GM21786 (cell line): ENCODE measurements at regions not wholly inside any gene's neighbourhood (a gene's known extent, or its start where the extent isn't known, plus 50 kb on each side); places are given as distances from the start of the nearest gene placed in this dataset.

Experiments used
- ATAC-seq: cut with Tn5 transposase; IDR thresholded peaks from one replicate; pipeline ENCODE4 v1.9.1; 2021; ENCODE audit not compliant: unreplicated experiment

DNA sequence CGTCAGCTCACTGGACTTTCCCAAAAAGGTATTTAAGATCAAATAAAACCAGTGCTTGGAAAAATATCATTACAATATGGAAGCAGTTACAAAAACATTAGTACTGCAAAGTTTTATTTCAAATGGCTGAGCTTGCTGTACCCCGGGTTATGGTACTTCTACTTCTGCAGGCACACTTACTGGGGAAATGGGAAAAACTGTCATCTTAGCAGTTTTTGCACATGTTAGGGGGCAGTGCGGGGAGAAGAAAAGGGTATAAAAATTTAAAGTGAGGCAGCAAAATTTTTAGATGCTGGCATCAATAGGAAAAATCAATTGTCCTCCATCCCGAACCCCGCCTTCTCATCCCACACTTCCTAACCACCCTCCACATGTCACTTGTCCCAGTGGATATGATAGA lies 133.4 kb downstream of the ATG4C start:
- ATAC-seq, result no peak

DNA sequence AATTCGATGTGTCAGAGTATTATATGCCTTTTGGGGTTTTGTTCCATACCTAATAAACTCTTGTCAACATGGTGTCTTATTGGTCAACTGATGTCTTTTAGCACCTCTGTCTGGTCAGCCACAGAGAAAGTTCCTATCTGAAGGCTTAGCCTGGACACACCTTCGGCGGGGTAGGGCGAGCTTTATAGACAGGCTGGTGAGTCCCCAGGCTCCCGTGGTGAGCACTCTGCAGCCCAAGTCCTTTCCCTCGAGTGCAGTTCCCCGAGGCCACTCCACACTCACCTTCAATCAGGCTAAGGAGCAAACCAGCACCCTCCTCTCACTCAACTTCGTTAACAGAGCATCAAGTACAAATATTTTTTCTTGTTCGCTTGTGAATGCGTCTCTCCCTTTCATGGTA lies 133.9 kb downstream of the ATG4C start:
- no peak for ATAC-seq

DNA sequence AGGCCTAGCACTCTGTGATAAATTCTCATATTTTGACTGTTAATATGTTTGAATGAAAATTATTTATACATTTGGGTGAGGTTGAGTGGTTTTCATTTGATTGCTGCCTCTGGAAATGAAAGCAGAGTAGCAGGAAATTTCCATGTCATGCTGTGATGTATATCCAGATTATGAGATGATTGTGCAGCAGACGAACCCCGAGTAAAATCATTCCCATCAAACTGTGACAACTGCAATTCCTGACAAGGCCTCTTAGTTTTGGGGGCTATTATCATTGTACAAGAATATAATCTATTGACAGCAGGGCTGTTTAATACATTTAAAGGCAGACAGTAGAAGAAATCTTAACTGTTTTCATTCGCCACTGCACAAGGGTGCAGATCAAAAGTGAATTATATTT lies 134.8 kb downstream of the ATG4C start:
- ATAC-seq, result no peak

DNA sequence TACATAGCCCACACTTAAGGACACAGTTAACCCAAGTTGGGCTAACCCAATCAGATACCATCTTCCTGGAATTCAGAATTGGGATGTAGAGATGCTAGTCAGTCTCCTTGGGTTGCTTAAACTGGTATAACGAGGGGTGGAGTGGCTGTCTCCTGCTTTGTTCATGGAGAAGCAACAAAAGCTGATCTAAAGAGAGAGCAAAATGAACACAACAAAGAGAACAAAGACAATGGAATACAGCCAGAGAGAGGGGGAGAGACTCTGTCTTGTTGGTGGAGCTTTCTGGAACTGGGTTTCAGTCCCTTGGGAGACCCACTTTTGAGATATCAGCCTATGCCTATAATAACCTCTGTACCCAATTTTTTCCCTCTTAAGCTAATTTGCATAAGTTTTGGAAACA lies 138.1 kb downstream of the ATG4C start:
- ATAC-seq, result no peak

DNA sequence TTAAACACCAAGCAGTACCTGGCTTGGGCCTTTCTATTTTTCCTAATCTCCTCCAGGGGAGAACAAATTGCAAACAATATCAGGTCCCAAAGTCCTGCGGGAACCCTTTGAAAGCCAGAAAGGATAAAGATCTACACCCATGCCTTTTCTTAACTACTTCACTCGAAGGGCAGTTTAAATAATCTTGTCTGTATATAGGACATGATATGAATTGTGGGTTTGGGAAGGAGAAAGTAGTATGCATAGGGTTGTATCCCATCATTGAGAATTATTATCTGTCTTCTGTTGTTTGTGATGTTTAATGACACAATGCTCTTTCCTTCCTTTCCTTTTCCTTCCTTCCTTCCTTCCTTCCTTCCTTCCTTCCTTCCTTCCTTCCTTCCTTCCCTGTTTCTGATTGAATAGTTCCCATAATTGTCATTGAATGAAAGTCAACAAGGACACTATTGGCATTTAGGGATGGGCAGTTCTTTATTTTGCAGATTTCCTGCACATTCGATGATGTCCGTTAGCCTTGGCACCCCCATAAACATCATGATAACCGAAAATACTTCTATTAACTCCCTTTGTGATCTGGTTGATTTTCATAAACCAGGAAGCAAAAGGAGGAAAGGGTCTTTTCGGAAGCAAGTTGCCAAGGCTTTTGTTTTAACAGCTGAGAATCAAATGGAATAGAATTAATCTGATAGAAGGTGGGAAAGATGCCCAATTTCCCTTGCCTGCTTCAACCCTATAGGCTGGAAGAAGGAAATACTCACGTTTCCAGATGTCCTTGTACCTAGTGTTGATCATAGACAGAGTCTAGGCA lies 141.3 kb downstream of the ATG4C start:
- no peak for ATAC-seq

DNA sequence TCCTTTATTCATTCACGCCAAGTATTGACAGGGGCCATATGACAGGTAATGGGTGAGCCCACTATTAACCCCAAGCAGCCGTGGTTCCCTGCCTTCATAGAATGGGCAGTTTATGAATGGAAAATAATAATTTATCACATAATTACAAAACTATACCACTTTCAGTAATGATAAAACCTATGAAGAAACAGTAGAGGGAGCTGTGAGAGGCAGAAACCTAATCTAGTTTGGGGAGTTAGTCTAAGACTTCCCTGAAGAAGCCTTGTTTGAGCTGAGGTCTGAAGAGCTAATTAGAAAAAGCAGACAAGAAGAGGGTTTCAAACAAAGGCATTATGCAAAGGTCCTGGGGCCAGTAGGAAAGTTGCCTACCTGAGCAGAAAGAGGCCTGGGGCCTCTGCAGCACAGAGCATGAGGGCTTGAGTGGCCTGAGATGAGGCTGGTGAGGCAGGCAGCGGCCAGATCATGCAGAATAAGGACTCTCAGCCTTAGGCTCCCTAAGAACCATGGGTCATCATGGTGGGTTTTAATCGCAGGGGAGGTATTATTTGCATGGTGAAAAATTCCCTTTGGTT lies 142.8 kb downstream of the ATG4C start:
- ATAC-seq, result no peak

DNA sequence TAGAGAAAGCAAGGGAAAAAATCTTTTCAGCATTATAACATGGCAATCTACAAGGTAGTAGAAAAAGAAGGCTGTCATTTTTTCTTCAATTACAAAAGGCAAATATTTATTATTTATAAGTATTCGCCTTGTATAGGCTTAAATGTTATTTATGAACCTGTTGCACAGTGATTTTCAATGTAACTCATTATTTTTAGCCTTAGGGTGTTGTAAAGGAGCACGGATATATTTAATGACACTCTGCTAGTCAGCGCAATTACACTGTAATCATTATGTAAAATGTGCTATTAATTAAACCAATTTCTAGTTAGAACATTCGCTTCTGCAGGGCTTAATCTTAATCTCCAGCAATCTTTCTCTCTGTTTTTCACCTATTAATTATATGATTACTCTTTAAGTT lies 145.0 kb downstream of the ATG4C start:
- no peak for ATAC-seq

DNA sequence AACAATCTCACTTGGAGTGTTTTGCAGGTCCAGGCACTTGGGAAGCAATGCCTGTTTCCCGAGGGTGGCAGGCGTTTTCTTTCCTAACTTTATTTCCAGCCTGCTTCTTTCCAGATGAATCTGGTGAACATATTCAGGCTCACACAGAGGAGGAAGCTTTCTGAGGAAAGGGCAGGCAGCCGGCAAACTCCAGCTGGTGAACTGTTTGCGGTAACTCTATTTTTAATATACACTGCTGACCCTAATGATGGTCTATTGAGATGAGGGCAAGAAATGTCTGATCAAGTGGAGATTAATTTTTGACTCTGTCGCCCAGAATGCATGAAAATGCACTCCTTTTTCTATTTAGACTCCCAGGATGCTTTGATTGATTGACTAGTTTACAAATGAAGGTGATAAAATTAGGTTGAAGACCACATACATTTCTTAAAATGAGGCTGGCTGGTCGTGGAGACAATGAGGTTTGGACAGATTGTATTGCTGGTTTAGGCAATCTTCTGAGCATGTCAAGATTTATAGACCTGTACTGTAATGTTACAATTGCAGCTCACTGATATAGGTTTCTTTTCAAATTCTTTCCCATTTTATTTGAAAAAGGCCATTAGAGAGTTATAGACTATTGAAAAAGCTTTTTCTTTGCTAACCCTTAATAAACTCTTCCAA lies 153.8 kb downstream of the ATG4C start:
- ATAC-seq, result no peak

DNA sequence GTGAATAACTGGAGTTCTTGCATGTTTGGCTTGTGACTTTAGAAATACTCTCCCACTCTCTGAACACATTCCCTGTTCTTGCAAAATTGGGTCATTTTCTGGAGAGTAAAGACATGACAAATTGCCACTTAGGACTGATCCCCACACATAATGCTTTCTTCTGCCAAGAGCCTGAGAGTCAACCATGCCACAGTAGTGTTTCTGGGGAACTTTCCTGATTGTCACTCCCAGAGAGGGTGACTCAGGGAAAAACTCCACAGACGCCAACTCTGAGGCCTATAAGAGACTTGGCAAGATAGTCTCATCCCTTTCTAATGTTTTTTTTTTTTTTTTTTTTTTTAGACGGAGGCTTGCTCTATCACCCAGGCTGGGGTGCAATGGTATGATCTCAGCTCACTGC lies 157.8 kb downstream of the ATG4C start:
- no peak for ATAC-seq

DNA sequence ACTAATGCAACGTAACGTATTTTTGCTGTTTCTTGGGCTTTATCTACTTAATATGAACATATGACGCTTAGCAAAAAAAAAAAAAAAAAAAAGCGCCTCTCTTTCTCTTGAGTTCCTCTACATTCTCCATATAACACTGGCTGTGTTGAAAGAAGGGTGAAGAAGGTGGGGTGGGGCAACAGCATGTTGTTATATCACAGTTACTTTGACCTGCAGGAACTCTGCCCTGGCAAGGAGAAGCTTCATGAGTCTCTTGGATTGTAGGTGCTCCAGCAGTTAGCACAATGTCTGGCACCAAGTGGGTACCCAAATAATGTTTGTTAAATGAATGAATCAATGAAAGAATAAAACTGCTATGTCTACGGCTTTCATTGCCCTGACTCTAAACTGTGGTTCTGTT lies 162.6 kb downstream of the ATG4C start:
- ATAC-seq, result no peak

DNA sequence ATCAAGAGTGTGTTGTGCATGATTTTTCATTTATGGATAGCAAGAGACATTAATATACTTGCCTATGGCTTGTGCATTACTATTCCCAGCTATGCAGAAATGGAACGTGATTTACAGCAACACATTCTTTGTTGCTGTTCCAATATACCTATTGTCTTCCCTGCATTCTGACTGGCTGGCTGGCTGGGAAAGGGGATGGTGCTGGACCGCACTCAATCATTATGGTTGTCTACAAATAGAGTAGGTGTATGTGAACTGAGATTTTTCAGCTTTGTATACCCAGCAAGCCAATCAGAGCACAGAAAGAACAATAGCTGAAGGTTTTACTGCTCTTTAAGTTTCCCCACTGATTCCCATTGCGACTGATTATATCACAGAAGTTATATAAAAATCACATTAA lies 167.5 kb downstream of the ATG4C start:
- no peak for ATAC-seq

DNA sequence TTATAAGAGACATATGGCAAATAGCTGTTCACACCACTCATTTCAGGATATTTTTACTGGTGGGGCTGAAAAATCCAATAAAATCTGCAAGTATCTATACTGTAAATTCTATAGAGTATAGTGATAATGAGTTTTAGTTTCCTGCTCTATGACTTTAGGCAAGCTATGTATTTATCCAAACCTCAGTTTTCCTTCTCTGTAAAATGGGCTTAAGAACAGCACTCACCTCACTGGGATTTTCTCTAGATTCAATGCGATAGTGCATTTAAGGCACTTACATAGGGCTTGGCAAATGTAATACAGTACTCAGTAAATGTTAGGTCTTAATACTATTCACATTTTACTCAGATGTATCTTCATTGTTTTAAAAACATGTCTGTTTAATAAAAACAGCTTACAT lies 168.7 kb downstream of the ATG4C start:
- ATAC-seq, result no peak

DNA sequence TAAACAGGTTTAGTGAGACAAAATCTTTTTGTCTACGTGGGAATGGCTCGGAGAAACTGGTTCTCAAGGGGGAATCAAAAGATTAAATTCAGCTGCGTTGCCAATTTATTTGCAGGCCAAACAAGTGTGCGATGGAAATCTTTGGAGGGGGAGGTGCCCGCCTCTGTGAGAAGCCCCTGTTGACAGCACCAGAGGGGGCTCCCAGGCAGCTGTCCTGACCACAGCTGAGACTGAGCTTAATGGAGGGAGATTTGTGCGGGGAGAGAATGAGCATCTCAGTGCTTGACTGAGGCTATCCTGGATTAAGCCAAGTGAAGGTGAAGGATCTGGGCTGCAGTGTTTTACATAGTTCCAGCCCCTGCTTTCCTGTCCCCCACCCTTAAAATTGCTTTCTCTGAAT lies 169.7 kb downstream of the ATG4C start:
- ATAC-seq, result no peak

DNA sequence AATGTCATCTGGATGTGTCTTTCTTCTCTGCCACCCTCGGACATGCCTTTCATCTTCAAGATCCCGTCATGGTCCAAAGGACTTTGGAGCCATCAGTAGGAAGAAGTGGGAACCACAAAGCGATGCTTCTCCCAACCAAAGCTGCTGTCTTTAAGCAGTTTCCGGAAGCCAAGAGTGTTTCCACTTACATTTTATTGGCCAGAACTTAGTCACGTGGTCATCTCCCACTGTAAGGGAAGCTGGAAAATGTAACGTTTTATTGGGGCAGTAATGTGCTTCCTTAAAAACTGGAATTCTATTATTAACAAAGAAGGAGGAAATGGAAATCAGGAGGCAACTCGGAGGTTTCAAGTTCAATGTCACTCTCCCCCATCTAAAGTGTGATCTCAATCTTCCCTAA lies 170.8 kb downstream of the ATG4C start:
- no peak for ATAC-seq

DNA sequence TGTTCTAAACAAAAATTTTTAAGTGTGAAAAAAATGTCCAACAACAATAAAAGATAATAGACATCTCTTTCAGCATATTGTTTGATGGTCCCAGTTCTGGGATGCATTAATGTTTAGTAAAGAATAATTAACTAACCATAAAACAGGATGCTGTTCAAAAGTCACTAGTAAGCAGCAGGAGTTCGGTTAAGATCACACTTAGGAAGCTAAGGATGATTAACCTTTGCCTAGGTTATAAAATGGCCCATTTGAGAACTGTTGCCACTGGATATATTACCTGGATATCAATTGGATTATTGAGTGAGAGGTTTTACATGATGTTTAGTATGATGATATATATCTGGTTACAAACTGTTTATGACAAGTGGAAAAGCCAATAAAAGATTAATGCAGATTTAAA lies 171.7 kb downstream of the ATG4C start:
- no peak for ATAC-seq

DNA sequence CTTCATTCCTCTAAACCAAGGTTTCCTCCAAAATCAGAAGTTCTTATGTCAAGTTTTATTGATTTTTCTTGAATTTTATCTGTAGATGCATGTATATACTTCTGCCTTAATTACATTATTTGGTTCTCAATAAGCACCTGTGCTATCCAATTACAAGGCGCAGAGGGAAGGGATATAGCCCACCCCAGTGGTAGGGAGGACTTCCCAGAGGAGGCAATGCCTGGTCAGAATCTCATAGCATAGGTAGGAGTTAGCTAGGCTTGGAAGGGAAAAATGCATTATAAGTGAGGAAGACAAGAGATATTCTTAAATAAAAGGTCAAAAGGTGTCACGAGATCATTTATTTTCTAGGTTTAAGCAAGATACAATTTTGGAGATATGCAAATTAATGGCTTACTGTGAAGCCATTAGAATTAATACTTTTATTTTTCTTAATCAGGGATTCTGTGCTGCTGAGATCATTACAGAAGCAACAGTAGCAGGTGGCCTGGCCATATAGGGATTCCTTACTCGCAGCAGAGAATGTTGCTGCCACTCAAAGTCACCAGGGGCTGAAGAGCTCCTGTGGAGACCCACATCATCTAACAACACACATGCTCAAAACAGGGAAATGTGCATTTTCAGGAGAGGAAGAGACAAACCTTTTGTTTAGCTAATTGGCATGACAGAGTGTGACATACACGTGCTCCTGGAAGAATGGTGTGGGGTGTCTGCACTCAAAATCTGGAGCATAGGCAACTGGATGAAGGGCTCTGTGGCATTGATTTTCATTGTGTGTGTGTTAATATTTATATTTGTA lies 178.3 kb downstream of the ATG4C start:
- no peak for ATAC-seq

DNA sequence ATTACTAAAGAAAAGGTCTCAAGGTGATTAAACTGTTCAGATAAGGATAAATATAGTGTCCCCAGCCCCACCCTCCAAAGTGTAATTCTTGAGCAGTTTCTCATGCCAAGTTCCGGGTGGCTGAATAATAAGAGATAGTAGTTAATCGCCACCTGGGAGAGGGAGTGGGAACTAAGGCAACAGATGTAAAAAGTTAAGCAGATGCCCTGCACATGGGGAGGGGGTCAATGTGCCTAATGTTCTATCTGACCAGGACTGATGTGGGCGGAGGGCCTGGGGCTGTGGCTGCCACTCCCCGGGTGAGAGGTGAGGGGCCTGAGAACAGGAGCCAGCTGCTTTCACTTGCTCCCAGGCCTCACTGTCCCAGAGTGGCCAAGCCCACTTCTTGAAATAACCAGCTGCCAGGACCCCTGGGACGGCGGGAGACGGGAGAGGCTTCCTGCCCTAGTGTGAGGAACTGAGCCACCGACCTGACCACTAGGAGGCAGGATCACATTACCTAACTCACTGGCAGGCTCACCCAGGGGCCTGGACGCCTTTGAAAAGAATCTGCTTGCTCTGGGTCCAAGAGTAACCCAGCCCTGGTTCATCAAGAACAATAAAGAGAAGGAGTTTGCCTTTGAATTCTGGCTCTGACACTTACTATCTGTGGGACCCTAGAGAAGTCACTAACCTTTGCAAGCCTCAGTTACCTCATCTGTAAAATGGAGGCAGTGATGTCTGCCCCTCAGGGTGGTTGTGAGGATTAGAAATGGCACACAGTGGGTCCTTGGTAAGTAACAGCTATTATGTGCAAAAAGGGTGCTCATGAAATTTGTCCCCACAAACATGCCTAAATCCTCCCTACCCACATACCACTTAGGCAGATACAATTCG lies 179.2 kb downstream of the ATG4C start:
- ATAC-seq, result no peak

DNA sequence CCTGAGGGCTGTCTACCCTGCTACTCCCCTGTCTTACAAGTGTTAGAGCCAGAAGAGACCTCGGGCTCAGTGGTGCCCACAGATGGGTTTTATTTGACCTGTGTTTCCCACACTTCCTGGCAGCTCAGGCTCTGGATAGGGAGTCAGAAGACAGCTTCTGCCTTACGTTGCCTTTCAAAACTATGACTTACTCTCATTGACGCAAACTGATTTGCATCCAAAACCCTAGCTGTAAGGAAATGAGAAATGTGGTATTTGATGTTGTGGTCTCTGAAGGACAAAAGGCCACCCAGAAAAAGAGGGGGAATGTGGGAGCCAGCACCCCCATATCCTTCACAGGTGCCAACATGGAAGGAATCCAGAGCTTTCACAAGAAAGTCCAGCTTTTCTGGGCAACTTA lies 180.2 kb downstream of the ATG4C start:
- no peak for ATAC-seq

DNA sequence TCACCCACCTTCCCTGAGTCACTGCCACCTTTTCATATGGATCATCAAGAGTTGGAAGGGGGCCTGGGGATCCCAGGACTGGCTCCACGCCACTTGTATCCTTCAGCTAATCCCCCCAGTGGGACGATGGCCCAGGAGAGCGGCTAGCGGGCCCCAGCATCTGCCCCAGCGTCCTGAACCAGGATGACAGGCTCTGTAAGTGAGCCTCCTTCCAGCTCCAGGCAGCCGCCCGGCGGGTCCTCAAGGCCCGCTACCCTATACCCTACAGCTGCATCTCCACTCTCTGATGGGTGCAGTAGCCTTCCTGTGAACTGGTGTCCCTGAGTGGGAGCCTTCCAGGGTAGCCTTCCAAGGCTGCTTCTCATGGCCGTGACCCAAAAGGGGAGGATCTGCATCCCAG lies 183.1 kb downstream of the ATG4C start:
- ATAC-seq, result no peak

DNA sequence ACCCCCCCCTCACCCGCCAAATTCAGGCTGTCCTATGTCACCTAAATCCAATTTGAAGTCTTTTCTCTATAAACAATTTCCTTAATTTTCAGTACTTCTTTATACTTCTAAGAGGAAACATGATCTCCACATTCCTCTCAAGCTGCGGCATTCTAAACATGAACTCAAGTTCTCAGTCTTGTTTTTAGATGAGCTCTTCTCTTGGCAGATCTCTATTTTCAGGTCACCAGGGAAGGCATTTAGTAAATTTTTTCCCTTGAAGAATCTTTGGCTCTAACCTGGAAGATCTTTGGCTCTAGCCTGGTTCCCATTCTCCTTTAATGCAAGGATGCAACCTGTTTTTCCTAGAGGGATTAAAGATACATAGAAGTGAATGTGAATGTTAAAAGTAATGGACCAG lies 193.4 kb downstream of the ATG4C start:
- no peak for ATAC-seq

DNA sequence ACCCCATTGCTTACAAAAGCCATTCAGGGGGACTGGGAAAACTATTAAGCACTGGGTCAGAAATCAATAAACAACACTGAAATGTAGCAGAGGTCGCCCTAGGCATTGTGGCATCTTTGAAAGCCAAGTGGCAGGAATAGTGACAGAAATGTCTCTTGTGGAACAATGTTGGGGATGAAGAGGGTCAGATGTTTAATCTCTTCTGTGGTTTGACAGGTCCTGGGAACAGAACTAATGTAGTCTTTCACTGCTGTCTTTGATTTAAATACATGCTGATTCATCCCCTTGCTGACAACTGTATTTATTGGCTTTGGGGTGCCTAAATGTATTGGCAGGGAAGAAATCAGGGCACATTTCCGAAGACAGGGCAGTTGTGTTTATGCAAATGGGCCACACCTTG lies 194.8 kb downstream of the ATG4C start:
- no peak for ATAC-seq
